OCI-LY7 (cell line): ENCODE measurements at regions not wholly inside any gene's neighbourhood (a gene's known extent, or its start where the extent isn't known, plus 50 kb on each side); places are given as distances from the start of the nearest gene placed in this dataset.

ENCODE experiments used
- BruUV-seq: library from RNA; stranded (reverse); fragments of 400-500 nt; replicated peaks from 2 replicates; lab custom pipeline; 2021; lab: Mats Ljungman, UMichigan
- CTCF ChIA-PET: fragments of 300-600 bp; sonication (Branson Sonifier 250); formaldehyde crosslinking; loops from one replicate; lab custom pipeline; 2022; ENCODE audit warnings: antibody characterized with exemption; ENCODE audit not compliant: unreplicated experiment; lab: Charles Lee
- POLR2A ChIA-PET: fragments of 300-600 bp; sonication (Branson Sonifier 250); formaldehyde crosslinking; loops from one replicate; lab custom pipeline; 2022; ENCODE audit warnings: antibody characterized with exemption; lab: Charles Lee
- DNase-seq: peaks from one replicate; pipeline ENCODE4 v3.0.0-alpha.2; 2015; ENCODE audit warnings: low spot score
- H2AFZ ChIP-seq: fragments of 200-600 bp; sonication (generic), shearing (Covaris generic); 2 replicates; pipeline ENCODE4 v1.6.1; 2014; ENCODE audit warnings: mild to moderate bottlenecking, antibody characterized with exemption, low read length, moderate library complexity
- H3K27ac ChIP-seq: fragments of 200-600 bp; sonication (generic); 2 replicates; pipeline ENCODE4 v1.5.1; 2014; ENCODE audit warnings: mixed run types, low read depth, mild to moderate bottlenecking, moderate library complexity, low read length, inconsistent platforms; ENCODE audit not compliant: poor library complexity, severe bottlenecking
- H3K36me3 ChIP-seq: fragments of 200-600 bp; sonication (generic); 2 replicates; pipeline ENCODE4 v1.6.1; 2014; ENCODE audit warnings: mild to moderate bottlenecking, antibody characterized with exemption, low read length, moderate library complexity, mixed read lengths; ENCODE audit not compliant: insufficient read depth
- H3K4me1 ChIP-seq: fragments of 200-600 bp; sonication (generic); 2 replicates; pipeline ENCODE4 v1.5.1; 2014; ENCODE audit warnings: mild to moderate bottlenecking, low read length; ENCODE audit not compliant: insufficient read depth, poor library complexity, severe bottlenecking
- H3K4me2 ChIP-seq: fragments of 200-600 bp; sonication (generic); 2 replicates; pipeline ENCODE4 v1.6.1; 2014; ENCODE audit warnings: mild to moderate bottlenecking, low read length
- H3K4me3 ChIP-seq: fragments of 200-600 bp; sonication (generic); 2 replicates; pipeline ENCODE4 v1.5.1; 2014; ENCODE audit warnings: mild to moderate bottlenecking, low read depth, low read length; ENCODE audit not compliant: poor library complexity, severe bottlenecking
- H3K79me2 ChIP-seq: fragments of 200-600 bp; sonication (generic); 2 replicates; pipeline ENCODE4 v1.6.1; 2016; ENCODE audit warnings: low read depth, mild to moderate bottlenecking, low read length, moderate library complexity, mixed read lengths; ENCODE audit not compliant: insufficient read depth
- H3K9me2 ChIP-seq: fragments of 200-600 bp; sonication (generic); 2 replicates; pipeline ENCODE4 v1.6.1; 2016; ENCODE audit warnings: mild to moderate bottlenecking, low read length, mixed read lengths; ENCODE audit not compliant: insufficient read depth
- H3K9me3 ChIP-seq: fragments of 200-600 bp; sonication (generic); 2 replicates; pipeline ENCODE4 v1.6.1; 2014; ENCODE audit warnings: mild to moderate bottlenecking, mixed run types, low read length, mixed read lengths
- H4K20me1 ChIP-seq: fragments of 200-600 bp; sonication (generic); 2 replicates; pipeline ENCODE4 v1.6.1; 2014; ENCODE audit warnings: mild to moderate bottlenecking, antibody characterized with exemption, low read length, moderate library complexity, mixed read lengths; ENCODE audit not compliant: insufficient read depth
- EZH2phosphoT487 ChIP-seq: fragments of 200-600 bp; sonication (generic); IDR thresholded peaks from 2 replicates; pipeline ENCODE4 v1.6.1; 2018; ENCODE audit warnings: low read depth, borderline replicate concordance, mild to moderate bottlenecking, mixed run types, antibody characterized with exemption, low read length, moderate library complexity, mixed read lengths
- intact Hi-C: fragments of 100-400 bp; cut with micrococcal nuclease; formaldehyde crosslinking; loops from one replicate; pipeline ENCODE4 v1.10.0; 2022; ENCODE audit not compliant: unreplicated experiment
- TF ChIP-seq, protein P1 (sequence below): fragments of 200-600 bp; sonication (generic); conservative IDR thresholded peaks from 2 replicates; pipeline ENCODE4 v1.5.1; 2014; ENCODE audit warnings: mild to moderate bottlenecking, antibody characterized with exemption, low read length, moderate library complexity, mixed read lengths

GRCh38 chr6:144352331-144352730 lies 67.2 kb downstream of the UTRN start:
- Histone ChIP-seq H3K79me2 (no peaks in the 10 kb centered on the region; the same call in 1 of the 2 replicates), H3K4me1 (peaks cover 38% of the 10 kb centered on the region), H3K9me2 (no peaks in the 10 kb centered on the region), H3K4me2 (peak overlapping the region; percentile 37), H3K27ac (no peak overlapping the region), H2AFZ (no peak overlapping the region), H4K20me1 (peaks cover 20% of the 10 kb centered on the region; the same call in 1 of the 2 replicates), H3K36me3 (no peaks in the 10 kb centered on the region), H3K4me3 (no peak overlapping the region), H3K9me3 (no peaks in the 10 kb centered on the region)
- BruUV-seq, result no TSS peak
- ChIA-PET CTCF (no interaction called here), POLR2A (interaction anchor here (0.9 kb wide), 1 partner anchor 16 kb away, joined by 5 read pairs; no protein-coding TSS in a partner anchor)
- TF ChIP-seq EZH2phosphoT487, result no peak
- TF ChIP-seq, protein P1, sequence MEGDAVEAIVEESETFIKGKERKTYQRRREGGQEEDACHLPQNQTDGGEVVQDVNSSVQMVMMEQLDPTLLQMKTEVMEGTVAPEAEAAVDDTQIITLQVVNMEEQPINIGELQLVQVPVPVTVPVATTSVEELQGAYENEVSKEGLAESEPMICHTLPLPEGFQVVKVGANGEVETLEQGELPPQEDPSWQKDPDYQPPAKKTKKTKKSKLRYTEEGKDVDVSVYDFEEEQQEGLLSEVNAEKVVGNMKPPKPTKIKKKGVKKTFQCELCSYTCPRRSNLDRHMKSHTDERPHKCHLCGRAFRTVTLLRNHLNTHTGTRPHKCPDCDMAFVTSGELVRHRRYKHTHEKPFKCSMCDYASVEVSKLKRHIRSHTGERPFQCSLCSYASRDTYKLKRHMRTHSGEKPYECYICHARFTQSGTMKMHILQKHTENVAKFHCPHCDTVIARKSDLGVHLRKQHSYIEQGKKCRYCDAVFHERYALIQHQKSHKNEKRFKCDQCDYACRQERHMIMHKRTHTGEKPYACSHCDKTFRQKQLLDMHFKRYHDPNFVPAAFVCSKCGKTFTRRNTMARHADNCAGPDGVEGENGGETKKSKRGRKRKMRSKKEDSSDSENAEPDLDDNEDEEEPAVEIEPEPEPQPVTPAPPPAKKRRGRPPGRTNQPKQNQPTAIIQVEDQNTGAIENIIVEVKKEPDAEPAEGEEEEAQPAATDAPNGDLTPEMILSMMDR, result no peak
- peak; percentile 70 for DNase-seq
- intact Hi-C loops, result no loop called here

GRCh38 chr6:144353871-144354314 lies 68.8 kb downstream of the UTRN start:
- Histone ChIP-seq H3K4me3 (no peak overlapping the region), H3K9me3 (no peaks in the 10 kb centered on the region), H3K27ac (no peak overlapping the region), H3K9me2 (no peaks in the 10 kb centered on the region), H3K36me3 (no peaks in the 10 kb centered on the region), H3K79me2 (no peaks in the 10 kb centered on the region; the same call in 1 of the 2 replicates), H3K4me2 (no peak overlapping the region), H2AFZ (no peak overlapping the region), H3K4me1 (peaks cover 38% of the 10 kb centered on the region), H4K20me1 (peaks cover 20% of the 10 kb centered on the region; the same call in 1 of the 2 replicates)
- no peak for TF ChIP-seq EZH2phosphoT487
- CTCF ChIA-PET, result no interaction called here
- no peak for DNase-seq
- no TSS peak for BruUV-seq
- intact Hi-C loops, result no loop called here
- POLR2A ChIA-PET, result interaction anchor here (1.2 kb wide), 1 partner anchor 9 kb away, joined by 3 read pairs; no protein-coding TSS in a partner anchor

DNA sequence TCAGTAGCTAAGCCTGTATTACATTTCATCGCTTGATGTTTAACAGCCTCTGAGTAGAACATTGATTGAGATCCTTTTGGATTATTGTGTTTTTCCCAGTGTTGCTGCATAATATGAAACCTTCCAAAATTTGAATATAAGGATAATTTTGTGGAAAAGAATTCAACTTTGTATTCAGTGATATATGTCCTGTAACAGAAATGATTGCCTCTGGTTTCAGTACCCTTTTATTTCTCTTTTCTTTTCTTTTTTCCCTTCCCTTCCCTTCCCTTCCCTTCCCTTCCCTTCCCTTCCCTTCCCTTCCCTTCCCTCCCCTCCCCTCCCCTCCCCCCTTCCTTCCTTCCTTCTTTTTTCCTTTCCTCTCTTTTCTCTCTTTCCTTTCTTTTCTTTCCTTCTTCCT lies 74.6 kb downstream of the UTRN start:
- no peaks in the 10 kb centered on the region for H3K9me3 ChIP-seq
- CTCF ChIA-PET, result no interaction called here
- POLR2A ChIA-PET, result interaction anchor here (0.6 kb wide), 1 partner anchor 19 kb away, joined by 12 read pairs; no protein-coding TSS in a partner anchor
- H3K4me2 ChIP-seq, result no peak overlapping the region
- H2AFZ ChIP-seq, result no peak overlapping the region
- H3K36me3 ChIP-seq, result no peaks in the 10 kb centered on the region
- intact Hi-C loops, result no loop called here
- no peak overlapping the region for H3K4me3 ChIP-seq
- TF ChIP-seq EZH2phosphoT487, result no peak
- TF ChIP-seq, protein P1, result no peak
- no peaks in the 10 kb centered on the region for H4K20me1 ChIP-seq
- no peaks in the 10 kb centered on the region for H3K4me1 ChIP-seq
- no peaks in the 10 kb centered on the region for H3K79me2 ChIP-seq
- H3K9me2 ChIP-seq, result no peaks in the 10 kb centered on the region
- no peak for DNase-seq
- no TSS peak for BruUV-seq
- no peak overlapping the region for H3K27ac ChIP-seq
